GM12872 (cell line): ENCODE measurements at regions not wholly inside any gene's neighbourhood (a gene's known extent, or its start where the extent isn't known, plus 50 kb on each side); places are given as distances from the start of the nearest gene placed in this dataset.

Experiments
- CTCF ChIP-seq: IDR thresholded peaks from 3 replicates; pipeline ENCODE4 v1.5.1; 2011; ENCODE audit warnings: low read depth, mild to moderate bottlenecking, low read length, moderate library complexity; ENCODE audit not compliant: insufficient read depth

- no peak for TF ChIP-seq CTCF
Observed at GRCh38 chr9:71557310-71557709, 211.0 kb downstream of the CEMIP2 start.

- TF ChIP-seq CTCF: no peak
Observed at GRCh38 chr9:71552480-71552879, 215.8 kb downstream of the CEMIP2 start.

DNA sequence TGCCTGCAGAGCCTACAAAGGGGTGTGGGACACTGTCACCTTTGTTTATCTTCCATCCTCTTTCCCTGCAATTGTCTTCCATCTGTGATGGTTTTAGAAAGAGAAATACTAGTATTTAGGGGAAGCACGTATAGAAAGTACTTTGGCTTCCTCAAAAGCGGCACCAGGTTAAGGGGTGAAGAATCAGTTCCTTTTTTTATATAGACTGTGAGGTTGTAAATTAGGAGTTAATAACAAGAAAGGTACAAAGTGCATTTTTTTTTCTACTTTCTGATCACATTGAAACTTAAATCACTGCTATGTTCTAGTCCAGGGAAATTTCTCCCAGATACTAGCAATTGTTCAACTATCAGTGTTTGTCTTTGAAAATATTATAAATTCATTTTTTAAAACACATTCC is 219.3 kb downstream of the CEMIP2 start:
- TF ChIP-seq CTCF: no peak

- TF ChIP-seq CTCF: no peak
Observed at GRCh38 chr9:71544464-71544863, 223.8 kb downstream of the CEMIP2 start.

DNA sequence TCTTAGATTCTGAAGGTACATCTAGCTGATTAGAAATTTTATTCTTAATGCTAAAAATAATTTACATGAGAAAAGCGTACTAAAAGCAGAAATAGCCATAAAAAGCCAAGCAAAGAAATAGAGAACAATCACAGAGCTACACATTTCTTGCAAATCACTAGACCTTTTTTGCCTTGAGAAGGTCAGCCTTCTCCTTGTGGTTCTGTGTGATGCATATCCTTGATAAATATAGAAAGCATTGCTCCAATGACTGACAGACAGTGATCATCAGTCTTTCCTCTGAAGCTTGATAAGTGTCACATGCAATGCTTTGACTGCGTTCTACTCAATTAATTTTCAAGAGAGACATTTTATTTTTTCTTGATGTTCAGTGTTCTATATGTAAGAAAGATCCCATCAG is 226.9 kb downstream of the CEMIP2 start:
- TF ChIP-seq CTCF: no peak

DNA sequence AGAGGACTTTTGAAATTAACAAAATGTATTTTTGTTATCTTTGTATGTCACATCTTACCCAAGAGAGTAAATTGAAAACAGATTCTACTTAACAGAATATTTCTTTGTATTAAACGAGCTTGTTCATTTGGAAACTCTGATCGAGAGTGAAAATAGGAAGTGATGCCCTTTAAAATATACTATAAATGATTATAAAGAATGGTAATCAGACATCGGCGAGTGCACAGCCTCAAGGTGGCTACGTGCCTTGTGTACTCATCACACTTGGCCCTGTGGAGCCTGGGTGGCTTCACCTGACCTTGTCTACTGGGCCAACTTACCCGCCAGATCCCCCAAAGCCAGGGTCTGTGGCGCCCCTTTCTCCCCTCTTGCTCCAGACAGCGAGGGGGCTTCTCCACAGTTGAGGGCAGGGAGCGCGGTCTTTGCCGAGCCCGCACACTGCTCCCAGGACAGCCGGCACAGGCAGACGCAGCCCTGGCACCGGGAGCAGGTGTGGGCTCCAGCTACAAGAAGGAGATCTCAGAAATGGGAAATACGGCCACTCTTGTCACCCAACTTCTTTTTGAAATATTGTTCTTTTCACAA is 243.2 kb downstream of the CEMIP2 start:
- TF ChIP-seq CTCF: no peak

DNA sequence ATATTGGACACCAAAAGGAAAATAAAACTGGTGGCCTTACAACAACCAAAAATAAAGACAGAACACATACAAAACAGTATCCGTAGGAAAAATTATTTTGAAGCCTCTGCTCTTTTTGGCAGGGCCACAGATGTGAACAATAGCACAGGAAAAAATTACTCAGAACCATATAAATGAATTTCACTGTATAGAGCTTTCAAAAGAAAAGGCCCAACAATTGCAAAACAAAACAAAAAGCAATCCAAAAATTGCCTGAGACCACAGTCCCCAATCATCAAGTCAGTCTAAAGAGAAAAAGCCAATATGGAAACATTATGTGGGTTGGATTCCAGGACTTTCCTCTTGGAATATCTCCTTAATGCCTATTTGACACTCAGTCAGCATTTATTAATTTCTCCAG is 243.8 kb downstream of the CEMIP2 start:
- TF ChIP-seq CTCF: no peak
